Activated naive CD4-positive, alpha-beta T cell treated with anti-CD3 and anti-CD28 coated beads for 36 hours (primary cell): ENCODE measurements at regions not wholly inside any gene's neighbourhood (a gene's known extent, or its start where the extent isn't known, plus 50 kb on each side); places are given as distances from the start of the nearest gene placed in this dataset.
"Not testable (repeated sequence)": the region's sequence is repeated elsewhere in the genome, so short reads cannot be mapped to it uniquely, and the experiment has no call there.

Experiments
- CTCF ChIA-PET: fragments of 350-600 bp; sonication (Branson Sonifier 250); formaldehyde crosslinking; loops from one replicate; lab custom pipeline; 2021; ENCODE audit warnings: antibody characterized with exemption; lab: Charles Lee
- DNase-seq: peaks from one replicate; pipeline ENCODE4 v3.0.0-alpha.2; 2020
- H3K27ac Mint-ChIP-seq: one replicate; pipeline ENCODE4 v1.8.0; 2021; ENCODE audit warnings: mild to moderate bottlenecking, mixed read lengths
- H3K27me3 Mint-ChIP-seq: one replicate; pipeline ENCODE4 v1.8.0; 2021; ENCODE audit warnings: low read depth, mixed read lengths
- H3K36me3 Mint-ChIP-seq: one replicate; pipeline ENCODE4 v1.8.0; 2021; ENCODE audit warnings: low read depth, mixed read lengths
- H3K4me1 Mint-ChIP-seq: one replicate; pipeline ENCODE4 v1.8.0; 2021; ENCODE audit warnings: low read depth, mixed read lengths
- H3K4me3 Mint-ChIP-seq: one replicate; pipeline ENCODE4 v1.8.0; 2021; ENCODE audit warnings: mild to moderate bottlenecking, moderate library complexity, mixed read lengths
- H3K9me3 Mint-ChIP-seq: one replicate; pipeline ENCODE4 v1.8.0; 2021; ENCODE audit warnings: mixed read lengths
- intact Hi-C: fragments of 100-400 bp; cut with micrococcal nuclease; formaldehyde crosslinking; loops from one replicate; pipeline ENCODE4 v1.15.1; 2023

DNA sequence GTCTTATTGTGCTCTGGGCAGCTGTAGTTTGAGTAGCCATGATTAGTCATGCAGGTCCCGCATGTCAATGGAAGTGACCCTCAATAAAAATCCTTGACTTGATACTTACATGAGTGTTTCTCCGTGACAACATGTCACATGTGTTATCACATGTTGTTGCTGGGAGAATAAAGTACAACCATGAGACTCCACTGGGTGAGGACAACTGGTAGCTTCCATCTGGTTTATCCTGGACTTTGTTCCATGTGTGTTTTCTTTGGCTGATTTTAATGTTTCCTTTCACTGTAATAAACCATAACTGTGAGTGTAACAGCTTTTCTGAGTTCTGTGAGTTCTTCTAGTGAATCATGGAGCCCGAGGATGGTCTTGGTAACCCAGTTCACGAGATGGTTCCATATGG lies 63.1 kb upstream of the NDN start:
- intact Hi-C loops = no loop called here
- no peak for DNase-seq
- Mint-ChIP-seq H3K27ac (no peak overlapping the region), H3K4me1 (no peaks in the 10 kb centered on the region), H3K27me3 (no peaks in the 10 kb centered on the region), H3K36me3 (no peaks in the 10 kb centered on the region), H3K9me3 (peaks cover 3% of the 10 kb centered on the region), H3K4me3 (no peak overlapping the region)
- CTCF ChIA-PET = no interaction called here

DNA sequence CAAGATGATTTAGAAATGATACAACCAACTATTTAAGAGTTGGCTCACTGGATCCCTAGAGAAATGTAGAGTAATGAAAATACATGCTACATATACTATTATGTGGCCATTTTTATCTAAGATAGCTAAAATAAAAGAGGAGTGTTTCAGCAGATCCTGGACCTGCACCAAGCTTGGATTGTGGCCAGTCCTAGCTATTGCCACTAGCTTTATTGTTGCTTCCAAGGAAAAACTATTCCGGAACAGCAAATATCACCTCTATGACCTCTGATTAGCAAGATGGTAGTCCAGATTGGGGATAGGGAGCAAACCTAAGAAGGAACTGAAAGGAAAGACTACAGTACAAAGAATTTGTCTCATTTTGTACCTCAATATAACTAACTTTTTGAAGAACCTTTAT lies 63.7 kb upstream of the NDN start:
- no peaks in the 10 kb centered on the region for H3K4me1 Mint-ChIP-seq
- H3K27ac Mint-ChIP-seq = no peak overlapping the region
- H3K27me3 Mint-ChIP-seq = no peaks in the 10 kb centered on the region
- CTCF ChIA-PET = no interaction called here
- no peaks in the 10 kb centered on the region for H3K36me3 Mint-ChIP-seq
- no peak overlapping the region for H3K4me3 Mint-ChIP-seq
- H3K9me3 Mint-ChIP-seq = peaks cover 3% of the 10 kb centered on the region
- intact Hi-C loops = no loop called here
- no peak for DNase-seq

DNA sequence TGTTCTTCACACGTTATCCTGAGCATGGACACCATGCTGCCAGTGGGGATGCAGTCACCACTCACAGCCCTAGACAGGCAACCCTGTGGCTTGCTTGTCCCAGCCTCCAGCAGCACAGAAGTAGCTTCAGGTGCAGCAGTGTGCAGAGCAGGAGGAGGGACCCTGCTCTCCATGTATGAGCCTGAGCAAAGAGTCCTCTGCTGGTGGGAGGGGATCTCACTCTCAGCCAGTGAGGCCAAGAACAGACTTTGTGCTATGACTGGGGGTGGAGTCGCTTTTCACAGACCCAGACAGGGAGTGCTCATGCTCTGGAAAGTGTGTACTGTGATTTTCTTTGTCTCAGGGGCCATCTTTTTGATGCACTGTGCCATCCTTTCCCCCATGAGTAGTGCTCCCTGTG lies 66.1 kb upstream of the NDN start:
- Mint-ChIP-seq H3K27me3 (peaks cover 2% of the 10 kb centered on the region), H3K27ac (no peak overlapping the region), H3K9me3 (peaks cover 2% of the 10 kb centered on the region), H3K4me3 (no peak overlapping the region), H3K36me3 (no peaks in the 10 kb centered on the region), H3K4me1 (no peaks in the 10 kb centered on the region)
- CTCF ChIA-PET = no interaction called here
- DNase-seq = no peak
- intact Hi-C loops = no loop called here

- peaks cover 2% of the 10 kb centered on the region for H3K27me3 Mint-ChIP-seq
- DNase-seq = no peak
- H3K36me3 Mint-ChIP-seq = no peaks in the 10 kb centered on the region
- no peaks in the 10 kb centered on the region for H3K4me1 Mint-ChIP-seq
- H3K27ac Mint-ChIP-seq = no peak overlapping the region
- H3K9me3 Mint-ChIP-seq = peaks cover 2% of the 10 kb centered on the region
- intact Hi-C loops = no loop called here
- no peak overlapping the region for H3K4me3 Mint-ChIP-seq
- CTCF ChIA-PET = no interaction called here
Measured at GRCh38 chr15:23758891-23759290, 71.8 kb upstream of the NDN start.

DNA sequence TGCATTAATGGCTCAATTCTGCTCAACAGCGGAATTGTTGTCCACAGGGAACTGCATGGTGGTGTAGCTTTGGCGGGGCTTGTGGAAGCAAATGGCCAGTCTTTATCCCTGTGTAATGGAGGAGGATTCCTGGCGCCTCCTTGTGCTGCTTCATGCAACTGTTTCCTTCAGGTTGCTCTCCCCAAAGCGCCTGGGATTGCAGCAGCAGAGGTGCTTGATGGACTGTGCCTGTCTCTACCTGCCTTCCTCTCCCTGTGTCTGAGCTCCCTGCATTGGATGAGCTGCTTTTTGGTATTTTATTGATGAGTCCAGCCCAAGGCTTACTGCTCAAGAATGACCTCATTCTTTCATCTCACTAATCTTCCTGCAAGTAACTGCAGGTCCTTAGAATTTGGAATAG lies 72.9 kb upstream of the NDN start:
- intact Hi-C loops = no loop called here
- no peak overlapping the region for H3K4me3 Mint-ChIP-seq
- H3K27me3 Mint-ChIP-seq = peaks cover 2% of the 10 kb centered on the region
- peaks cover 2% of the 10 kb centered on the region for H3K9me3 Mint-ChIP-seq
- no peak for DNase-seq
- CTCF ChIA-PET = no interaction called here
- no peak overlapping the region for H3K27ac Mint-ChIP-seq
- H3K4me1 Mint-ChIP-seq = no peaks in the 10 kb centered on the region
- no peaks in the 10 kb centered on the region for H3K36me3 Mint-ChIP-seq

DNA sequence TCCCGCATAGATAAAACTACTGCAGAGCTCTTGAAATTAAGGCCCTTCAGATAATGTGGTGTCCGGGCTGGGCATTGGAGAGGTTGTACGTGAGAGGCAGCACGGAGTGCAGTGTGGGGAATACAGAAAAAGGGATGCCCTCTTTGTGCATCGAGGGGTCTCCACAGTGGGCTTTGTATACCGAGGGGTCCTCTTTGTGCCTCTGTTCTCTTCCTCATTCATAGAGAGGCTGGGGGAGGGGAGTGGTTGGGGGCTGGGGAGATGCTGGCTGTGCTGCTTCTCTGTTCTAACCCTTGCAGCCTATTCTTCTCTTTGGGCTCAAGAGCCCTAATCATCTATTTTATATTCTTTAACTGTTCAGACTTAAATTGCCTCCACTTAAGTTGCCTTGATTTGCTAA lies 74.3 kb upstream of the NDN start:
- Mint-ChIP-seq H3K4me1 (no peaks in the 10 kb centered on the region), H3K27ac (no peak overlapping the region), H3K36me3 (no peaks in the 10 kb centered on the region), H3K27me3 (peaks cover 2% of the 10 kb centered on the region), H3K9me3 (peaks cover 2% of the 10 kb centered on the region), H3K4me3 (no peak overlapping the region)
- intact Hi-C loops = no loop called here
- CTCF ChIA-PET = no interaction called here
- no peak for DNase-seq

DNA sequence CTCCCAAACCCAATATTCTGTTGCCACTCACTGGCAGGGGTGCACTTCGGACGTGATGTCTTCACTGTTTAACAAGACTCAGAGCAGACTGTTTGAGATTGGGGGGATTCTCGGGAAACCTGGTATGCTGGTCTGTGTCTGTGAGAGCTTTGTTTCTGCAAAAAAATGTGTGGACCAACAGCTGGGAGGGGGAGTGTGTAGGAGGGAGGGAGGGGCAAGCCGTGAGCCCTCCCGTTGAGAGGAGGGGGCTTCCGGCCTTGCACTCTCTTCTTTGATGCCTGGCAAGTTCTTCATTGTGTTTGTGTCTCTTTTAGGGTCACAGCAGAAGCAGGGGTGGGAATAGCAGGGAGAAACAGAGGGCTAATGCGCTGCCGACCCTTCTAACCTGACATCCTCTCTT lies 74.9 kb upstream of the NDN start:
- CTCF ChIA-PET = no interaction called here
- Mint-ChIP-seq H3K27ac (no peak overlapping the region), H3K4me1 (no peaks in the 10 kb centered on the region), H3K36me3 (no peaks in the 10 kb centered on the region), H3K9me3 (peaks cover 2% of the 10 kb centered on the region), H3K4me3 (no peak overlapping the region), H3K27me3 (peaks cover 2% of the 10 kb centered on the region)
- intact Hi-C loops = no loop called here
- no peak for DNase-seq

DNA sequence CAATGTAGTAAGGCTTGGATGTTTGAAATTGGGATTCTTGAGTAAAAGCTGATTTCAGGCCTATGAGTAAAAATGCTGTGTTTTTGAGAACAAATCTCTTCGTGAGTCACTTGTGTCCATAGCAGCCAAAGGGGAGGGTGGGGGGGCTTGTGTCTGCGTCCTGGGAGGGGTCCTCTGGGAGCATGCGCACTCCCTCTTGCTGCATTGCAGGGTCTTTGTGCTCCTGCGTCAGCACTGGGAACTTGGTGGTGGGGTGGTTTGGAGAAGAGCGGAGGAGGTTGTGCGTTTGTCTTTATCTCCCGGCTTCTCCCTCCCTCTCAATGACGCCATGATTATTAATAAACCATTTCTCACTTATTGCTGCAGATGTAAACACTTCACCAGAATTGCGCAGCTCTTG lies 75.9 kb upstream of the NDN start:
- H3K4me1 Mint-ChIP-seq = no peaks in the 10 kb centered on the region
- peaks cover 1% of the 10 kb centered on the region for H3K9me3 Mint-ChIP-seq
- H3K4me3 Mint-ChIP-seq = no peak overlapping the region
- H3K27me3 Mint-ChIP-seq = no peaks in the 10 kb centered on the region
- no peak overlapping the region for H3K27ac Mint-ChIP-seq
- CTCF ChIA-PET = no interaction called here
- DNase-seq = no peak
- H3K36me3 Mint-ChIP-seq = no peaks in the 10 kb centered on the region
- intact Hi-C loops = no loop called here

- CTCF ChIA-PET = no interaction called here
- peaks cover 7% of the 10 kb centered on the region for H3K9me3 Mint-ChIP-seq
- H3K27ac Mint-ChIP-seq = no peak overlapping the region
- H3K36me3 Mint-ChIP-seq = no peaks in the 10 kb centered on the region
- H3K4me3 Mint-ChIP-seq = no peak overlapping the region
- H3K4me1 Mint-ChIP-seq = no peaks in the 10 kb centered on the region
- H3K27me3 Mint-ChIP-seq = no peaks in the 10 kb centered on the region
- intact Hi-C loops = no loop called here
- DNase-seq = no peak
Measured at GRCh38 chr15:23764306-23764705, 77.2 kb upstream of the NDN start.

DNA sequence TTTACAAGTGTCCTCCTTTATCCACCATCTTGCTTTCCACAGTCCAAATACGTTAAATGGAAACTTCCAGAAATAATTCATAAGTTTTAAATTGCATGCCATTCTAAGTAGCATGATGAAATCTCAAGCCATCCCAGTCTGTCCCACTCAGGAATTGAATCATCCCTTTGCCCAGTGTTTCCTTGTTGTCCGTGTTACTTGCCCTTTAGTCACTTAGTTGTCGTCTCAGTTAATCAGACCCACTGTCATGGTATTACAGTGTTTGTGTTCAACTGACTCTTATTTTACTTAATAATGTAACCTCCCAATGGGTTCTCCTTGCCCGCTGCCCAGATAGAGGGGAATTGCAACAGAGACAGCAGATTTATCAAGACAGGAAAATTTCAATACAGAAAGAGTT lies 77.6 kb upstream of the NDN start:
- Mint-ChIP-seq H3K36me3 (no peaks in the 10 kb centered on the region), H3K27ac (no peak overlapping the region), H3K27me3 (no peaks in the 10 kb centered on the region), H3K9me3 (peaks cover 7% of the 10 kb centered on the region), H3K4me3 (no peak overlapping the region), H3K4me1 (no peaks in the 10 kb centered on the region)
- CTCF ChIA-PET = no interaction called here
- intact Hi-C loops = no loop called here
- DNase-seq = no peak

DNA sequence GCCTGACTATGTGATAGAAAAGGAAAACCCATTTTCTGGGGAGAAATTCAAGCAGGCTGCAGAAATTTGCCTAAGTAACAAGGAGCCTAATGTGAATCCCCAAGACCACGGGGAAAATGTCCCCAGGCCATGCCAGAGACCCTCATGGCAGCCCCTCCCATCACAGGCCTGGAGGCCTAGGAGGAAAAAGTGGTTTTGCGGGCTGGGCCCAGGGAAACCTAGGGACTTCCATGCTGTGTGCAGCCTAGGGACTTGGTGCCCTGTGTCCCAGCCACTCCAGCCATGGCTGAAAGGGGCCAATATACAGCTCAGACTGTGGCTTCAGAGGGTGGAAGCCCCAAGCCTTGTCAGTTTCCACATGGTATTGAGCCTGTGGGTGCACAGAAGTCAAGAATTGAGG lies 79.7 kb upstream of the NDN start:
- H3K36me3 Mint-ChIP-seq, H3K27me3 Mint-ChIP-seq, H3K4me1 Mint-ChIP-seq, DNase-seq, CTCF ChIA-PET, H3K27ac Mint-ChIP-seq, intact Hi-C loops, H3K4me3 Mint-ChIP-seq: not testable (repeated sequence)
- peaks cover 13% of the 10 kb centered on the region for H3K9me3 Mint-ChIP-seq

DNA sequence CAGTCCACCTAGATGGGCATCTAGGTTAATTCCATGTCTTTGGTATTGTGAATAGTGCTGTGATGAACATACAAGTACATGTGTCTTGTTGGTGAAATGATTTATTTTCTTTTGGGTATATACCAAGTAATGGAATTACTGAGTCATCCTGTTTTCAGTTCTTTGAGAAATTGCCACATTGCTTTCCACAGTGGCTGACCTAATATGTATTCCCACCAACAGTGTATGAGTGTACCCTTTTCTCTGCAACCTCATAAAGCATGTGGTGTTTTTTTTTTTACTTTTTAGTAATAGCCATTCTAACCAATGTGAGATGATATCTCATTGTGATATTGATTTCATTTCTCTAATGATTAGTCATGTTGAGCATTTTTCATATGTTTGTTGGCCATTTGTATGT lies 86.0 kb upstream of the NDN start:
- H3K9me3 Mint-ChIP-seq = peaks cover 14% of the 10 kb centered on the region
- CTCF ChIA-PET = no interaction called here
- H3K36me3 Mint-ChIP-seq = no peaks in the 10 kb centered on the region
- no peaks in the 10 kb centered on the region for H3K4me1 Mint-ChIP-seq
- no peak overlapping the region for H3K27ac Mint-ChIP-seq
- no peak for DNase-seq
- no peaks in the 10 kb centered on the region for H3K27me3 Mint-ChIP-seq
- H3K4me3 Mint-ChIP-seq = no peak overlapping the region
- intact Hi-C loops = no loop called here

- no peaks in the 10 kb centered on the region for H3K4me1 Mint-ChIP-seq
- H3K27me3 Mint-ChIP-seq = no peaks in the 10 kb centered on the region
- peaks cover 12% of the 10 kb centered on the region for H3K9me3 Mint-ChIP-seq
- no peak overlapping the region for H3K27ac Mint-ChIP-seq
- DNase-seq = no peak
- H3K36me3 Mint-ChIP-seq = no peaks in the 10 kb centered on the region
- no peak overlapping the region for H3K4me3 Mint-ChIP-seq
- CTCF ChIA-PET = no interaction called here
- intact Hi-C loops = no loop called here
Measured at GRCh38 chr15:23787346-23788105, 100.4 kb upstream of the NDN start.
